GM12872 (cell line): ENCODE measurements at regions not wholly inside any gene's neighbourhood (a gene's known extent, or its start where the extent isn't known, plus 50 kb on each side); places are given as distances from the start of the nearest gene placed in this dataset.

Source experiments
- TF ChIP-seq, protein P1 (sequence below): IDR thresholded peaks from 3 replicates; pipeline ENCODE4 v1.5.1; 2011; ENCODE audit warnings: low read depth, mild to moderate bottlenecking, low read length, moderate library complexity; ENCODE audit not compliant: insufficient read depth

DNA sequence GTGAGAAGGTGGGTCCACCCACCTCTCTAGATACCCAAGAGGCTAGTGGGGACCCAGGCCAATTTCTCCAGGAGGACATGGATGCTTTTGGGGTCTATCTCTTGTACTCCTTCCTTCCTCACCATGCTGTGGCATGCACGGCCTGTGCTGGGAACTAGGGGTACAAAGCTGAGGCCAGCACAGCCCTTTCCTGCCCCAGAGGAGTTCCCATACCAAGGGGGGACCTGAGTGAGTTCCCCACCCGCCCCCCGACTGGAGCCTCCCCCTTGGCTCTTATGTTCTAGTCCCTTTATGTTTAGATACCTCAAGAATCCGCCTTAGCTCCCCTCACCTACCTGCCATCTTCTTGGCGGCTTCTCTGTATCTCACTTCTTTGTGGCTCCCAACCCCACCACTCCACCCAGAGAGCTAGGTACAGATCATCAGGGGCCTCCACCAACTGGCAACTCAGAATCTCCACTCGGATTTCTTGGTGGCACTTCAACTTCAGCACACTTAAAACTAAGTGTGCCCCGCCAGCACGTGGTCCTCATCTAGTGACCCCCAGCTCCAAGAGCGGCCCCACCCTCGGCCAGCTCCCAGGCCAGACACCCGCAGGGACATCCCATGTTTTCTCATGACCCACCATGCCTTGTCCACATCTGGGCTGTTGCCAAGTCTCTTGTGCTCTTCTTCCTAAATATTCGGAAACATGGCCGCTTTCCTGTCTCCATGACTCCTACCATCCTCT lies 115.2 kb upstream of the RTL1 start:
- TF ChIP-seq, protein P1, sequence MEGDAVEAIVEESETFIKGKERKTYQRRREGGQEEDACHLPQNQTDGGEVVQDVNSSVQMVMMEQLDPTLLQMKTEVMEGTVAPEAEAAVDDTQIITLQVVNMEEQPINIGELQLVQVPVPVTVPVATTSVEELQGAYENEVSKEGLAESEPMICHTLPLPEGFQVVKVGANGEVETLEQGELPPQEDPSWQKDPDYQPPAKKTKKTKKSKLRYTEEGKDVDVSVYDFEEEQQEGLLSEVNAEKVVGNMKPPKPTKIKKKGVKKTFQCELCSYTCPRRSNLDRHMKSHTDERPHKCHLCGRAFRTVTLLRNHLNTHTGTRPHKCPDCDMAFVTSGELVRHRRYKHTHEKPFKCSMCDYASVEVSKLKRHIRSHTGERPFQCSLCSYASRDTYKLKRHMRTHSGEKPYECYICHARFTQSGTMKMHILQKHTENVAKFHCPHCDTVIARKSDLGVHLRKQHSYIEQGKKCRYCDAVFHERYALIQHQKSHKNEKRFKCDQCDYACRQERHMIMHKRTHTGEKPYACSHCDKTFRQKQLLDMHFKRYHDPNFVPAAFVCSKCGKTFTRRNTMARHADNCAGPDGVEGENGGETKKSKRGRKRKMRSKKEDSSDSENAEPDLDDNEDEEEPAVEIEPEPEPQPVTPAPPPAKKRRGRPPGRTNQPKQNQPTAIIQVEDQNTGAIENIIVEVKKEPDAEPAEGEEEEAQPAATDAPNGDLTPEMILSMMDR, result no peak

DNA sequence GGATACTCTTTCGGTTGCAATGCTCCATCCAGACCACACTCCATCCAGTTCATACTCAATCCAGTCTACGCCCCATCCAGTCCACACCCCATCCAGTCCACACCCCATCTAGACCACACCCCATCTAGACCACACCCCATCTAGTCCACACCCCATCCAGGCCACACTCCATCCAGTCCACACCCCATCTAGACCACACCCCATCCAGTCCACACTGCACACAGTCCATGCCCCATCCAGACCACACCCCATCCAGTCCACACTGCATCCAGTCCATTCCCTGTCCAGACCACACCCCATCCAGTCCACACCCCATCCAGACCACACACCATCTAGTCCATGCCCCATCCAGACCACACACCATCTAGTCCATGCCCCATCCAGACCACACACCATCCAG lies 116.0 kb upstream of the RTL1 start:
- TF ChIP-seq, protein P1, result no peak

DNA sequence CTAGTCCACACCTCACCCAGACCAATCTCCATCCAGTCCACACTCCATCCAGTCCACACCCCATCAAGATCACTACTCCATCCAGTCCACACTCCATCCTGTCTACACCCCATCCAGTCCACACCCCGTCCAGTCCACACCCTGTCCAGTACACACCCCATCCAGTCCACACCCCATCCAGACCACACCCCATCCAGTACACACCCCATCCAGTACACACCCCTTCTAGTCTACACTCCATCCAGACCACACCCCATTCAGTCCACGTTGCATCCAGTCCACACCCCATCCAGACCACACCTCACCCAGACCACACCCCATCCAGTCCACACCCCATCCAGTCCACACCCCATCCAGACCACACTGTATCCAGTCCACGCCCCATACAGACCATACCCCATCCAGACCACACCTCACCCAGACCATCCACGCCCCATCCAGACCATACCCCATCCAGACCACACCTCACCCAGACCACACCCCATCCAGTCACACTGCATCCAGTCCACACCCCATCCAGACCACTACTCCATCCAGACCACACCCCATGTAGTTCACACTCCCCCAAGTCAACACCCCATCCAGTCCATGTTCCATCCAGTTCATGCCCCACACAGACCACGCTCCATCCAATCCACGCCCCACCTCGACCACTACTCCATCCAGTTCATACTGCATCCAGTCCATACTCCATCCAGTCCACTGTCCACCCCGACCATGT lies 116.6 kb upstream of the RTL1 start:
- TF ChIP-seq, protein P1, result no peak

DNA sequence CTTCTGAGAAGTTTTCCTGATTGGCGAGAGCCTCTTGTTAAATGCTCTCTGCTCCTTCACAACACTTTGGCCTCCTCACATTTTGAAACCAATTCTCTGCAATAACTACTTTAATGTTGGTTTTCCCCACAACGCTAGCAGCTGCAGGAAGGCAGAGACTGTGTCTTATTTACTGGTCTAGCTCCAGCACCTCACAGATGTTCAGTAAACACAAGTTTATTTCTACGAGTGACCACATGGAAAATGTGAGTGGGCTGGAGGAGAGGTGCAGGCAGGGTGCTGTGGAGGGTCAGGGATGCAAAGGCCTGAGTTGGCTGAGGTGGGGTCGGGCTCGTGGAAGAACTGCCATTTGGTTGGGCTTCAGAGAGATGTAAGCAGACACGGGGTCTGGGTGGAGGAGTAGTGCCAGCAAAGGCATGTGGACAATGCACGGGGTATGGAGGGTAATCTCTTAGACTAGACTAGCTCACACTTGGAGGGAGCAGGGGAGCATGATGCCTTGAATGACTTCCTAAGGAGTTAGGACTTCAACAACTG lies 117.4 kb upstream of the RTL1 start:
- TF ChIP-seq, protein P1, result no peak

DNA sequence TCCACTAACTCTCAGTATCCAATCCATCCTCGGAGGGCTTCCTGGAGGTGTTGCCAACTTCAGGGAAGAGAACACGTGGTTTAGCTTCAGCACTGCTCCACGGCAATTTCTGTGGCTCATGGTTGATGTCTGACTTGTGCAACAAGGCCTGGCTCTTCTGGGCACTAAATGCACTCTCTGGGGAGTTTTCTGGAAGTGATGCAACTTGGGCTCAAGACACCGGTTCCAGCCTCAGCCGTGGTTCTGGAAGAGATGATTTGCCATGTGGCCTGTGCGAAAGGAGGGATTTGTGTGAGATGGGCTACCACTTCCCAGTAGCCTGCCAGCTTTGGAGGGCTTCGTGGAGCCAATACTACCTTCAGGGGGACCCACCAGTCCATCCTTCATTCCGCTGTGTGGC lies 118.6 kb upstream of the RTL1 start:
- TF ChIP-seq, protein P1, result no peak

DNA sequence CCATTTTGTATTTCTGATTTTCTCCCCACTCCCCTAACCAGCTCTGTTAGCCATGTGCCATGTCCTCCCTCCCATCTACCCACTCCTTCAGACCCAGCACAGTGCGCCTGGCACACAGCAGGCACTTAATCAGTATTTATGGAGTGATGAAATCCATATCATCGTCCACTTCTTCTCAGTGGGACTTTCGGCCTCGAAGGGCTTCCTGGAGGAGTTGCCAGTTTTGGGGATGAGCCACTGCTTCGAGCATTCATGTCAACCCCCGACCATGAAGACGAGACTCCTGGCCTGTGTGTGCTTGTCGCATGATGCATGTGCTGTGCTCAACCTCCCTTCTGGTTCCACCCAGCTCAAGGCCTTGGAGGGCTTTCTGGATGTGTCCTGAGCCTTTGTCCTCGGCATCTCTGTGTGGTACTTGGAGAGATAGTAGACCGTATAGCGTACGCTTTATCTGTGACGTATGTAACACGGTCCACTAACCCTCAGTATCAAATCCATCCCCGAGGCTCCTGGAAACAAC lies 119.5 kb upstream of the RTL1 start:
- TF ChIP-seq, protein P1, result no peak

DNA sequence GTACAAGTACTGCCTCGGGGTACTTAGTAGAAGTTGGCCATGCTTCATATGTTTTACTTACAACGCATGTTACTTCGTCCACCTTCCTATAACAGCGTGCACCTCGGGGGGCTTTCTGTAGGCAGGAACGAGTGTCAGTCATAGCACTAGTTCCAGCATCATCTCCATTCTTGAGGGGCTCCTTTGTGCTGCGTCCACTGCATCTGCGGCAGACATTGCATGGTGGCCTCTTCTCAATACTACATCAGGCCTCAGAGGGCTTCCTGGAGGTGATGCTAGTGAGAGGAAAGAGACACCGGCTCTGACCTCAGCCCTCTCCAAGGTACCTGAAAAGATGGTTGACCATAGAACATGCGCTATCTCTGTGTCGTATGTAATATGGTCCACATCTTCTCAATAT lies 121.2 kb upstream of the RTL1 start:
- TF ChIP-seq, protein P1, result no peak
